ENCODE measurements at regions not wholly inside any gene's neighbourhood (a gene's known extent, or its start where the extent isn't known, plus 50 kb on each side); places are given as distances from the start of the nearest gene placed in this dataset.
"Not testable (repeated sequence)": the region's sequence is repeated elsewhere in the genome, so short reads cannot be mapped to it uniquely, and the experiment has no call there.

GRCh38 chr18:14189858-14190257 is 57.6 kb upstream of the ZNF519 start:
- DNase-seq (ENCODE audit: low spot score) = no peak

GRCh38 chr18:14188751-14189406 is 56.6 kb upstream of the ZNF519 start:
- not testable (repeated sequence) for DNase-seq (ENCODE audit: low spot score)

All from hepatic stellate cell (primary cell).